Type B pancreatic cell (in vitro differentiated cells): ENCODE measurements at regions not wholly inside any gene's neighbourhood (a gene's known extent, or its start where the extent isn't known, plus 50 kb on each side); places are given as distances from the start of the nearest gene placed in this dataset.

Experiments
- DNase-seq: peaks from one replicate; pipeline ENCODE4 v3.0.0; 2021; ENCODE audit warnings: mixed read lengths; ENCODE audit not compliant: unreplicated experiment; ENCODE audit errors: extremely low spot score
- H3K27ac Mint-ChIP-seq: 2 replicates; pipeline ENCODE4 v1.8.0; 2021; ENCODE audit warnings: mild to moderate bottlenecking, mixed read lengths
- H3K27me3 Mint-ChIP-seq: 2 replicates; pipeline ENCODE4 v1.8.0; 2021; ENCODE audit warnings: mixed read lengths
- H3K36me3 Mint-ChIP-seq: 2 replicates; pipeline ENCODE4 v1.8.0; 2021; ENCODE audit warnings: mixed read lengths
- H3K4me1 Mint-ChIP-seq: one replicate; pipeline ENCODE4 v1.8.0; 2021; ENCODE audit warnings: mixed read lengths; ENCODE audit not compliant: unreplicated experiment
- H3K4me3 Mint-ChIP-seq: 2 replicates; pipeline ENCODE4 v1.8.0; 2021; ENCODE audit warnings: mild to moderate bottlenecking, mixed read lengths
- H3K9me3 Mint-ChIP-seq: 2 replicates; pipeline ENCODE4 v1.8.0; 2021; ENCODE audit warnings: mixed read lengths
- TF ChIP-seq, protein P1 (sequence below): fragments of 200-600 bp; sonication (generic); conservative IDR thresholded peaks from 2 replicates; pipeline ENCODE4 v1.5.0; 2021; ENCODE audit warnings: antibody characterized with exemption, mild to moderate bottlenecking

DNA sequence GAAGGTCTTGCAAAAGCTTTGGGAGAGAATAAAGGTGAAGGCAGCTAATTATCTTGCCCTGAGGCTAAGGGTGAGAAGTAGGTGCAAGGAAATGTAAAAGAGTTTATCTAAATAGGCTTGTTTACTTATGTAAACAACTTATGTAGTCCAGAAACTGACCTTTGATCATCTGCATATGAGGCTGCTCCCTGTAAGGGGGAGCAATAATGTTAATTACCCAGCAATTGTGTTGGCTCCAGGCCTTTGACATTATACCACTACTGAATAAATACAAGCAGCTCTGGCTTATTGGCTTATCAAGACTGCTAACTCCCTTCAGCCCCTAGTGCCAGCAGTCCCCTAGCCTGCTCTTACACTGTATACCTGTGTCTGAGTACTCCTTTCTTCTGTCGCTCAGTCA lies 303.7 kb upstream of the GNPDA2 start:
- Mint-ChIP-seq H3K9me3 (peaks cover 11% of the 10 kb centered on the region), H3K4me1 (peaks cover 13% of the 10 kb centered on the region), H3K36me3 (no peaks in the 10 kb centered on the region), H3K27ac (no peak overlapping the region), H3K4me3 (no peak overlapping the region), H3K27me3 (peaks cover 25% of the 10 kb centered on the region)
- DNase-seq: no peak
- TF ChIP-seq, protein P1, sequence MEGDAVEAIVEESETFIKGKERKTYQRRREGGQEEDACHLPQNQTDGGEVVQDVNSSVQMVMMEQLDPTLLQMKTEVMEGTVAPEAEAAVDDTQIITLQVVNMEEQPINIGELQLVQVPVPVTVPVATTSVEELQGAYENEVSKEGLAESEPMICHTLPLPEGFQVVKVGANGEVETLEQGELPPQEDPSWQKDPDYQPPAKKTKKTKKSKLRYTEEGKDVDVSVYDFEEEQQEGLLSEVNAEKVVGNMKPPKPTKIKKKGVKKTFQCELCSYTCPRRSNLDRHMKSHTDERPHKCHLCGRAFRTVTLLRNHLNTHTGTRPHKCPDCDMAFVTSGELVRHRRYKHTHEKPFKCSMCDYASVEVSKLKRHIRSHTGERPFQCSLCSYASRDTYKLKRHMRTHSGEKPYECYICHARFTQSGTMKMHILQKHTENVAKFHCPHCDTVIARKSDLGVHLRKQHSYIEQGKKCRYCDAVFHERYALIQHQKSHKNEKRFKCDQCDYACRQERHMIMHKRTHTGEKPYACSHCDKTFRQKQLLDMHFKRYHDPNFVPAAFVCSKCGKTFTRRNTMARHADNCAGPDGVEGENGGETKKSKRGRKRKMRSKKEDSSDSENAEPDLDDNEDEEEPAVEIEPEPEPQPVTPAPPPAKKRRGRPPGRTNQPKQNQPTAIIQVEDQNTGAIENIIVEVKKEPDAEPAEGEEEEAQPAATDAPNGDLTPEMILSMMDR: no peak

DNA sequence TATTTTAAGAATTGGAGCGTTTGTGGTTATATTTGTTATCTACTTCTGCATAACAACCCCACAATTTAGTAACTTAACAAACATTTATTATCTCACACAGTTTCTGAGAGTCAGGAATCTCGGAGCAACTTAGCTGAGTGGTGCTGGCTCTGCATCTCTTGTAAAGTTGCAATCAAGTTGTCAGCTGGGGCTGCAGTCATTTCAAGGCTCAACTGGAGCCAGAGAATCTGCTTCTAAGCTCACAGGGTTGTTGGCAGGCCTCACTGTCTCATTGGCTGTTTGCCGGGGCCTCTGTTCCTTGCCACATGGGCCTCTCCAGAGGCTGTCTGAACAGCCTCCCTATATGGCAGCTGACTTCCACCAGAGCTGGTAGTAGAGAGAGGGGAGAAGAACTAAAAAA lies 281.2 kb upstream of the GNPDA2 start:
- Mint-ChIP-seq H3K27ac (no peak overlapping the region), H3K4me3 (no peak overlapping the region), H3K4me1 (no peaks in the 10 kb centered on the region), H3K27me3 (peaks cover 5% of the 10 kb centered on the region), H3K36me3 (no peaks in the 10 kb centered on the region), H3K9me3 (peaks cover 6% of the 10 kb centered on the region)
- TF ChIP-seq, protein P1: no peak
- no peak for DNase-seq

DNA sequence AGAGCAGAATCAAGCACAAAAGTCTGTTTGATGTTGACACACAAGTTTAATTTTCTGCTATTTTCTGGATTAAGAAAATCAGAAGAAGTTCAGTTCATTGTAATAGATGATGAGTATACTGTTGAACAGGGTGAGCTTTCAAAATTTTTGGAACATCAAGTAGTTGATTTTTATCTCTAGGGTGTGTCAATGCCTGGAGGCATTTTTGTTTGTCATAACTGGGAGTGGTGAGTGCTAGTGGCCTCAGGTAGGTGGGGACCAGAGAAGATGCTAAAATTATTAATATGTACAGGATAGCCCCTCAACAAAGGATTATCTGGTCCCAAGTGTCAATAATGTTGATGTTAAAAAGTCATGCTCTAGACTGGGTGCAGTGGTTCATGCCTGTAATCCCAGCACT lies 279.7 kb upstream of the GNPDA2 start:
- no peak overlapping the region for H3K27ac Mint-ChIP-seq
- TF ChIP-seq, protein P1: no peak
- no peak for DNase-seq
- no peaks in the 10 kb centered on the region for H3K36me3 Mint-ChIP-seq
- H3K27me3 Mint-ChIP-seq: peaks cover 5% of the 10 kb centered on the region
- H3K4me3 Mint-ChIP-seq: no peak overlapping the region
- no peaks in the 10 kb centered on the region for H3K4me1 Mint-ChIP-seq
- H3K9me3 Mint-ChIP-seq: peaks cover 6% of the 10 kb centered on the region

DNA sequence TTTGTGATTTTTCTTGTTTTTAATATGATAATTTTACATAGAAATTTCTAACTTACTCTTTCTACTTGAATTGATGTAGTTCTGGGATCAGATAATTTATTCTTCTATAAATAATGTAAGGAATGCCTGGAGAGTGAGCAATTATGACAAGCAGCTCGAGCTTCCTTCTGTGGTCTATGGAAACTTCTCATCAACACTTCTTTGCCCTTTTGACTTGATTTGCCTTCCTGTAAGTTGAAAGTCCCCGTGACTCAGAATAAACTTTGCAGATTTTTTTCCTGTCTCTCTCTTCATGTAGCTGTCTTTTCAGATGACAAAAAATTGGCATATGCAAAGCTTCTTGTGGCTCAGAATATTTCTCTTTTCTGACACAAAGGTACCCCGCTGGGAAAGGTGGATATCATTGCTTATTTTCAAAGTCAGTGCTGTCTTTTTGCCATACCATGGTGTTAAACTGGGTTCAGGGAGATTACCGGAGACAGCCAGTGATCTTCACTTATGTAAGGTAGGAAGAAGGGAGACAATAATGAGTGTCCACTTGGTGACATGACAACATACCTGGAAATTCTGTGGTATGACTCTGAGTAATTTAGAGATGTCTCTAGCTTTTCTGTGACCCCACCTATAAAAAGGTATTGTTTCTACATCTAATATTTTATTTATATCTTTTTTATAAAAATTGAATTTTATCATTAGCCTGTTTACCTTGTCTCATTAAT lies 278.6 kb upstream of the GNPDA2 start:
- no peaks in the 10 kb centered on the region for H3K4me1 Mint-ChIP-seq
- H3K9me3 Mint-ChIP-seq: peaks cover 6% of the 10 kb centered on the region
- DNase-seq: no peak
- TF ChIP-seq, protein P1: no peak
- H3K27ac Mint-ChIP-seq: no peak overlapping the region
- H3K4me3 Mint-ChIP-seq: no peak overlapping the region
- peaks cover 3% of the 10 kb centered on the region for H3K27me3 Mint-ChIP-seq
- no peaks in the 10 kb centered on the region for H3K36me3 Mint-ChIP-seq

DNA sequence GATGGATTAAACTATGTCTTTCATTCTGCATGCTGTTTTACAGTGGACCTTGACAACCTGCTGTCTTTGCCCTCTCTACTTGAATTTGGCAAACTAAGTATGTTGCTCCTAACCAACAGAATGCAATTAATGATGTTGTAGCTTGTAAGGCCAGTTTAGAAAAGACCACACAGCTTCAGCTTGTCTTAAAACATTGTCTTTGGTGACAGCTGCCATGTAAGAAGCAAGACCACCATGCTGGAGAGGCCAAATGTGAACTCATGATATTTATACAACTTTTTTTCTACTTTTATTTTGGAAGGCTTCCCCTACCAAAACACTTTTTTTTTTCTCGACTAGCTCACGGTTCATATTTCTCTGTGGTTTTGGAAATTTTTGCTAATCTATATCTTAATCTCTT lies 278.0 kb upstream of the GNPDA2 start:
- no peak overlapping the region for H3K4me3 Mint-ChIP-seq
- H3K9me3 Mint-ChIP-seq: peaks cover 6% of the 10 kb centered on the region
- TF ChIP-seq, protein P1: no peak
- H3K4me1 Mint-ChIP-seq: no peaks in the 10 kb centered on the region
- no peak for DNase-seq
- H3K27ac Mint-ChIP-seq: no peak overlapping the region
- H3K36me3 Mint-ChIP-seq: no peaks in the 10 kb centered on the region
- H3K27me3 Mint-ChIP-seq: peaks cover 1% of the 10 kb centered on the region
